GOT3 (cell line): ENCODE measurements at regions not wholly inside any gene's neighbourhood (a gene's known extent, or its start where the extent isn't known, plus 50 kb on each side); places are given as distances from the start of the nearest gene placed in this dataset.

Source experiments
- DNase-seq: peaks from one replicate; lab custom pipeline; 2025; ENCODE audit warnings: mixed read lengths; lab: John Stamatoyannopoulos, UW

DNA sequence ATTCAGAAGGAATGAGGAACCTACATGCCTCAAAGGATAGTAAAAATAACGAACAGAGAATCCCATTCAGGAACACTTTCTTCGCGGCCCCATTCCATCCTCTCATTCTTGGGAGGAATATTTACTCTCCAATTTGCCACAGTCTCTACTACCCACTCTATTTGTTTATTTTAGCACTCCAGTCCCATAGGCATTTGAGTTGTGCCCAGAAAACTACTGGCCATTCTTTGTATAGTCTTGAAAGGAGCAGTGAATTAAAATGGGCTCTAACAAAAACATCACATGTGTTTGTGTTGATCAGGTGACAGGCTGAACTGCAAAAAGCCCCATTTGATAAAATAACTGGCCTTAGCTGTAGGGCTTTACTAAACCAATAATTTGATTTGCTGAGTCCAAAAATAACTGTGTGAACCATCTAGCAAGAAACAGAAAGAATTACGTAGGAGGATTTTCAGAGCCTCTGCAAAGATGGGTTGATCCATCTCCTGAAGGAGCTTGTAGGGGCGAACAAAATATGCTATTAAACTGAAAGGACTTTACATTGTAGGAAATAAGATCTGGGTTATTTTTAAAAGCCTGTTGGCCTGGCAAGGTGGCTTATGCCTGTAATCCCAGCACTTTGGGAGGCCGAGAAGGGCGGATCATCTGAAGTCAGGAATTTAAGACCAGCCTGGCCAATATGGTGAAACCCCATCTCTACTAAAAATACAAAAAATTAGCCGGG is 142.3 kb upstream of the CPNE8 start:
- DNase-seq, result no peak

DNA sequence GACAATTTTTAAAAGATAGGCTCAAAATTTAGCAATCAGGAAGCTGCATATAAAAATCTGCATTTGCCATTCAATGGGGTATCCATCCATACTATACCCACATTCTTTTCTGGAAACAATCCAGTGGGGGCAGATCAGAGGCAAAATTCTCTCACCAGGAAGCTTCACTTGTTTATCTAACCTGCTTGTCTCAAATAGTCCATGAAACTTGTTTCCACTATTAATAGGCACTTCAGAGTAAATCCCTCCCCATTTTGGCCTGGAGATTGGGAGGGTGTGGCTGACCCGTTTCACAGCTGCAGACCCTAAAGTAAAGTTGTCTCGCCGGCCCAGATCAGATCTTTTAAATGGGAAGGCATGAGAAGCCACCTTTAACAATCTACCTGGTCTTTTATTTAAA is 139.4 kb upstream of the CPNE8 start:
- no peak for DNase-seq

GRCh38 chr12:39043424-39043822 is 138.0 kb upstream of the CPNE8 start:
- no peak for DNase-seq

GRCh38 chr12:39040275-39040674 is 134.9 kb upstream of the CPNE8 start:
- DNase-seq, result no peak

GRCh38 chr12:39037115-39037514 is 131.7 kb upstream of the CPNE8 start:
- no peak for DNase-seq

DNA sequence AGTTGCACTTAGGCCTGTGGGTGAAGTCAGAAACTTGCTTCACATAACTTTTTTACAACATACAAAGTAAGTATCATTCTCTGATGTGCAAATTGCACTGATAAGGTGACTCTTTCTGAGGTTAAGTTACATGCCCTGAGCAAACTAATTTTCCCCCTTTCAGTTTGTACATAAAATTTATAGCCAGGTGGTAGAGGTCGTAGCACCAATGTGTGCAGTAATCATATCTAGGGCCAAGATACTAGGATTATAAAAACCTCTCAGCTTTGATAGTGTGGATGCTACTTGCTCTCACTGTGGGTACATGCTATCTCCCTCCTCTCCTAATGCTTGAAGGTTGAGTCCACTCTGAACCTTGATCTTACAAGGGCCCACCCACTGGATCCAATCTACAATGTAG is 130.7 kb upstream of the CPNE8 start:
- DNase-seq, result no peak

DNA sequence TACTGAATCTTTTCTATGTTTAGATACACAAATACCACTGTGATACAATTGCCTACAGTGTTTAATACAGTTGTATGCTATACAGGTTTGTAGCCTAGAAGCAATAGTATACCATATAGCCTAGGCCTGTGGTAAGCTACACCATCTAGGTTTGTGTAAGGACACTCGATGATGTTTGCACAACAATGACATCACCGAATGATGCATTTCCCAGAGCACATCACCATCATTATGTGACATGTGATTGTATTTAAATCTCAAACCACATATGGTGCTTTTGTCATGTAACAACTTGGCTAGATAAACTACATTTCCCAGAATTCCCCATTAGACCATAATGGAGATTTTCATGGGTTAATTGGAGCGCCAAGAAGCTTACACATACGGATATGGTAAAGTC is 128.4 kb upstream of the CPNE8 start:
- DNase-seq, result no peak

DNA sequence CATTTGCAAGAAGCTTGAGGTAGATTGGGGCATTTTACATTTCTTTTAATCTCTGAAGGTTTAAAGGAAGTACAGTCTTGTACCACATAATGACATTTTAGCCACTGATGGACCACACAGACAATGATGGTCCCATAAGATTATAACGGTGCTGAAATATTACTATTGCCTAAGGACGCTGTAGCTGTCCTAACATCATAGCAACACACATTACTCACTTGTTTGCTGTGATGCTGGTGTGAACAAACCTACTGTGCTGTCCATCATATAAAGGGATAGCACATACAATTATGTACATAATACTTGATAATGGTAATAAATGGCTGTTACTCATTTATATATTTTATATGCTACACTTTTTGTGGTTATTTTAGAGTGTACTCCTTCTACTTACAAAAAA is 127.1 kb upstream of the CPNE8 start:
- DNase-seq, result no peak

- DNase-seq, result no peak
Observed at GRCh38 chr12:39032034-39032433, 126.6 kb upstream of the CPNE8 start.

DNA sequence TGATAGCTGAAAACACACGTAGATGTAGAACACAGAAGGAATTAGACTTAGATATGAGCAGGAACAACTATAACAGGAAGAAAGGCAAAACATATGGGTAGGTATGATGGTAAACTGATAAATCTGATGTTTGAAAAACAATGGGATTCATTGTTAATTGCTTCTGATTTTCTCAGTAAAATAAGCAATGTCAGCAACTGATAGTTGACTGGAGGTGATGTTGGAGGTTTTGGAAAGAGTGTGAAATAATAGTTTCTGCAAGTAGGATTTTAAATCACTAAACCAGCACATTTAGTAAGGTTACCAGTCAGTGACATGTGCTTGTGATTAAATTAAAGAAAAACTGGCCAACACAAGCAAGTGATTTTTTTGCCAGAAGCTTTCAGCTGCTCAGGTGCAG is 123.0 kb upstream of the CPNE8 start:
- no peak for DNase-seq

GRCh38 chr12:39012870-39013269 is 107.5 kb upstream of the CPNE8 start:
- DNase-seq, result no peak

GRCh38 chr12:39011166-39011565 is 105.8 kb upstream of the CPNE8 start:
- DNase-seq, result no peak

DNA sequence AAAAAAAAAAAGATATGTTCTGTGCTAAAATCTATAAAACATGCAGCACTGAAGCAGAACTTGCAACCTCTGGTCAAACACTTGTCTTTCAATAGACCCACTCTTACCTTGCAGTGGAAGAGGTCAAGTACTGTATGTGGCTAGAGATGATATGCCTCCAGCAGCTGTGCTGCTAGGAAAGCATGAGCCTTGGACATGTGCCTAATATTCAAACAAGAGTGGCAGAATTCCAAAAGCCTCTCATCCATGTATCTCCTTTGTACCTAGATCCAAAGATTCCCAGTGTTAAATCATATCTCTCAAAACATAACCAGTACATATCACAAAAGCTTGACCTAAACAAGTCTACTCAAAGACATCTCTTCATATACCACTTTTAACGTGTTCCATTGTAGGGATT is 105.0 kb upstream of the CPNE8 start:
- DNase-seq, result no peak

- DNase-seq, result no peak
Observed at GRCh38 chr12:39007619-39008018, 102.2 kb upstream of the CPNE8 start.

GRCh38 chr12:39006286-39006685 is 100.9 kb upstream of the CPNE8 start:
- DNase-seq, result no peak

GRCh38 chr12:39005671-39006070 is 100.3 kb upstream of the CPNE8 start:
- no peak for DNase-seq

GRCh38 chr12:39003541-39004155 is 98.3 kb upstream of the CPNE8 start:
- DNase-seq, result no peak

GRCh38 chr12:39000370-39000769 is 95.0 kb upstream of the CPNE8 start:
- DNase-seq, result no peak

DNA sequence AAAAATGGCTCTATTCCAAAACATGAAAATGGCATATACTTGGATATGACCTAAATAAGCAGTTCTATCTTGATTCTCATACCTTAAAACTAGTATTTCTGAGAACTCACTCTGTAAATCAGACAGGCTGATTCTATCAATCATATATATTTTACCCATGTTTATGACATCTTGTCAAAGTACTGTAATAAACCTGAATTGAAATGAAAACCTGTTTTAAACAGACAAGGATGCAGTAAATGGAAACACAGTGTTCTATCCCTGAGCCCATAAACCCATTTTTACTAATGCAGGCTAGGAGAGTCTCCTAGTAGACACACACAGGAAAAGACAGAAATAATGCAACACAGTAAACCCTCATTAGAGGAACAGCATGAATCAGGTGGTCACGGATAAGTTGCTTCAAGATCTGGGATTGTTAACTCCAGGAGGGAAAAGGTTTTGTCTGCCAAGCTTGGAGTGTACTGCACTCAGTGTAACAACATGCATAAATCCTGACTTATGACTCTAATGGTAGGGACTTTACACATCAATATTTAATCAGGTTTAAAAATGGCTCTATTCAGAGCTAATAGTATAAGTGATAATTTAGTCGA is 93.6 kb upstream of the CPNE8 start:
- DNase-seq, result no peak

DNA sequence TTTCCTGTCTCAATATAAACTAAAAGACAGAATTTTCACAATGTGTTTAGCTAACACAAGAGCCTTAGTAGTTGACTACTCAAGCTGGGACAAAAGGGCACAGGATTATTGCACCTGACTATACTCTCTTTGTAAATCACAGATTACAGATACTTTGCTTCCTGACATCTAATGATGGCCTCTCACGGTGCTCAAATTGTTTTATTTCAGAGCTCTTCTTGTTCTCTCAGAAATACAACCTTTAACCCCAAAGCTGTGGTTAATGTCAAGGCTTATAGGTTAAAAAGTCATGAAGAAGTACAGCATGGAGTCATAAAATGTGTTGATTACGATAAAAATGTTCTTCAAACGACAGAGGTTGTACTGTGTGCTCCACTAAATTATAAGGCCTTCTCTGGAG is 89.9 kb upstream of the CPNE8 start:
- no peak for DNase-seq

GRCh38 chr12:38985961-38986360 is 80.6 kb upstream of the CPNE8 start:
- DNase-seq, result no peak

DNA sequence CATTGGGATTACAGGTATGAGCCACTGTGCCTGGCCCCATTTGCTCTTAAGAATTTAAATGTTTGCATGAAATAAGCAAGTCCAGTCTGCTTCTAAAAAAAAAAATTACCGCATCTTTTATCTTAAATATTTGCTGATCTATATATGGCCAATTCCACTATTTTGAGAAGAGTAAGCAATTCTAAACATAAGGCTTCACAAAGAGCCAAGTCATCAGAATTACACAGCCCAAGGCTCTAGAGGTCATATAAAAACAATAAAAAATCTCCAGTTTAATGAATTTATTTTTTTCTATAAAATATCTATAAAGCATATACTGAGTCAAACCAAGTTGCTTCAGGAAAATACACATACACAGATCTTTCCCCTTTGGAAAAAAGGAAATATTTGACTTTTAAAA is 79.0 kb upstream of the CPNE8 start:
- no peak for DNase-seq

- no peak for DNase-seq
Observed at GRCh38 chr12:38983117-38983571, 77.8 kb upstream of the CPNE8 start.

DNA sequence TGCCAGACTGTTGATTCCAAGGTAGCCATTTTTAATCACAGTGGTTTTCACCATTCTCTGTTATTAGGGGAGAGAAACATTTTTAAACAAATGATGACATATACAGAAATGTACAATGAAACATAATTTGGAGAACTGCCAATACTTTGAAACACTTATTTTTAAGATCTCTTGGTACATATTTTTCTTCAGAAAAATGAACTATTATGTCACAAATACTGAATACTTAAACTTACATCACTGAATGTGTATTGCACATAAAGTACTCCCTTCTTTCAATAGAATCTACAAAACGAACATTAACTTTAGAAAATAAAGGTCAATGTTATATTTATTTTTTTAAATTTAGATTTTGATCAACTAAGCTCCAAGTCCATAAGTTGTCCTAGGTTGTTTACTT is 71.7 kb upstream of the CPNE8 start:
- DNase-seq, result no peak
